SKM-1 treated with dmso at 0.1 percent for 144 hours (cell line): ENCODE measurements at regions not wholly inside any gene's neighbourhood (a gene's known extent, or its start where the extent isn't known, plus 50 kb on each side); places are given as distances from the start of the nearest gene placed in this dataset.

ENCODE experiments used
- DNase-seq: peaks from one replicate; lab custom pipeline; 2025; ENCODE audit not compliant: unreplicated experiment; lab: John Stamatoyannopoulos, UW

DNA sequence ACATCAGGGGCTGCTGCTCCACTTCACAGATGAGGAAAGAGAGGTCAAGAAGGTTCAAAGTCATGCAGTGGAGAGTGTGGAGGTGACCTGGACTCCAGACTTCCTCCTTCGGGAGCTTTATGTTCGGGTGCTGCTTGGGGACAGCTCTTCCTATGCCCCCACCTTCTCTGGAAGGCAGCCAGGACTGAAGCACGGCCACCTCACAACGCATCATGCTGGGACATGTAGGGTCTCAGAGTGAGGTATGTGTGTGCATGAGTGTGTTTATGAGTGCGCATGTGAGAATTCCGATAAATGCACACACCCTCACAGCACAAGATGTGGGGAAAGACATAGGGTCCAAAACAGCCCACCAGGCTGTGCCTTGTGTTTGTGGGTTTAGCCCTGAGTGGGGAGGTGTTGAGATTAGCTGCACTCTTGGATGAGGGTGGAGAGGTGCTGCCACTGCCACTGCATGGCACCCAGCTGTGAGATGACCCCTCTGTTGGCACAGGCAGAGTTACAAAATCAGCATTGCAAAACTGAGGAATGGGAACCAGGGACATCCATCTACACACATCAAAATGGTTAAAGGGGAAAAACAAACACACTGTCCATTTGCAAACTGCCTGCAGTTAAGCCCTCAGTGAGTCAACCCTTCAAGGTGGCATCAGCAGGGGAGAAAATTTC, 367.4 kb downstream of the SEC14L1 start:
- no peak for DNase-seq

DNA sequence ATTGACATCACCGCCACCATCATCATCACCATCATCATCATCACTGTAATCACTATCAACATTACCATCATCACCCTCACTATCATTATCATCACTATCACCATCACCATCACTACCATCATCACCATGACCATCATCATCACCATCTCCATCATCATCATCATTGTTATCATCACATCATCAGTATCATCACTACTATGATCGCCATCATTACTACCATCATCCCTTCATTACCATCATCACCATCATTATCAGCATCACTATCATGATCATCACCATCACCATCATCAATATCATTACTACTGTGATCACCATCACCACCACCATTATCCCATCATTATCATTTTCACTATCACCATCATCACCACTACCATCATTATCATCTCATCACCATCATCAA, 368.3 kb downstream of the SEC14L1 start:
- no peak for DNase-seq

DNA sequence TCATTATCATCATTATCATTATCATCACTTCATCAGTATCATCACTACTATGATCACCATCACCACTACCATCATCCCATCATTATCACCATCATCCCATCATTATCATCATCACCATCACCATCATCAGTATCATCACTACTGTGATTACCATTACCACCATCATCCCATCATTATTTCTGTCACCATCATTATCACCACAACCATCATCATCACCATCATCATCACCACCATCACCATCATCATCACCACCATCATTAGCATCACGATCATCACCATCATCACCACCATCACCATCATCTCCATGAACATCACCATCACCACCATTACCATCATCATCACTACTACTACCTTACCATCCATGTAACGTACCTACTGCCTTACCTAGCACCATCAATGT, 368.8 kb downstream of the SEC14L1 start:
- no peak for DNase-seq

DNA sequence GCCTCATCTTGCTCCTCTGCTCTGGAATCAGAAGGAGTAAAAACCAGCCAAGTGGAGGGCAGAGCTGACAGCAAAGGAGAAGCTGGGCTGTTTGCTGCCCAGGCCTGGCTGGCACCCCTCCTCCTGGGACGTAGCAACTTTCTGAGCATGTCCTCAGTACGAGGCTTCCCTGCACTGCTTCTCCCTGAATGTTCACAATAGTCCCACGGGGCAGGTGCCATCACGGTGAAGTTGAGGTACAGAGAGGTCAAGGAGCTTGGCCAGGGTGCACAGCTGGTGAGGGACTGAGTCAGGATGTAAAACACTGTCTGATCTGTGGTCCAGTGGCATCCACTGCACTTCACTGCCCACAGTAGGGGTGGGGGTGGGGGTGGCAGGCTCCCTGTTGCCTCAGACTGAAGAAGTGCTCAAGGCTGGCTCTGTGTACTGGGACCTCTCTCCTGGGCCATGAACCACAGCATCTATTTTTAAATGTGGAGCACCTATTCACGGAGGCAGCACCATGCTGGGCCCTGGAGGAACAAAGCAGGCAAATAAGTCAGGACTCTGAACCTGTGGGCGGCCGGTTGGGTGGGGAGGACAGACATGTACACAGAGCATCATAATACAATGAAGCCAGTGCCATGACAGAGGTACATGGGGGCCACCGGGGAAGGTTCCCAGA, 369.5 kb downstream of the SEC14L1 start:
- DNase-seq: no peak

DNA sequence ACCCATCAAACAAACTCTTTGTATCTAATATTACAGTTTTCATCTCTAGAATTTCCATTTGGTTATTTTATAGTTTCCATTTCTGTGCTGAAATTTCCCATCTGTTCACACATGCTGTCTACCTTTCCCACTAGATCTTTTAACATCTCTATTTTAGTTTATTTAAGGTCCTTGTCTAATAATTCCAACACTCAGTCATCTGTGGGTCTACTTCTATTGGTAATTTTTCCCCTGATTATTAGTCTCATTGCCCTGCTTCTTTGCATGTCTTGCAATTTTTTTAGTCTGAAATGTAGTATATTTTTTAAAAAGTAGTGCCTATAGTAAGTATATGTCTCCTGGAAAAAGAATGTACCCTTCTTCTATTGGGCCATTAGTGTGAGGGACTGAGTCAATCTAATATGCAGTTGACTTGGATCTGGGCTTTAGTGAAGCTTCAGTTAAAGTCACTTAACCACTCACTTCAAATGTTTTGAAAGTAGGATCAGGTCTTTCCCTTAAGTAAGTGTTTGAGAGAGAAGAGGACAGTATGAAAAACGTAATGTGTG, 370.8 kb downstream of the SEC14L1 start:
- DNase-seq: no peak

DNA sequence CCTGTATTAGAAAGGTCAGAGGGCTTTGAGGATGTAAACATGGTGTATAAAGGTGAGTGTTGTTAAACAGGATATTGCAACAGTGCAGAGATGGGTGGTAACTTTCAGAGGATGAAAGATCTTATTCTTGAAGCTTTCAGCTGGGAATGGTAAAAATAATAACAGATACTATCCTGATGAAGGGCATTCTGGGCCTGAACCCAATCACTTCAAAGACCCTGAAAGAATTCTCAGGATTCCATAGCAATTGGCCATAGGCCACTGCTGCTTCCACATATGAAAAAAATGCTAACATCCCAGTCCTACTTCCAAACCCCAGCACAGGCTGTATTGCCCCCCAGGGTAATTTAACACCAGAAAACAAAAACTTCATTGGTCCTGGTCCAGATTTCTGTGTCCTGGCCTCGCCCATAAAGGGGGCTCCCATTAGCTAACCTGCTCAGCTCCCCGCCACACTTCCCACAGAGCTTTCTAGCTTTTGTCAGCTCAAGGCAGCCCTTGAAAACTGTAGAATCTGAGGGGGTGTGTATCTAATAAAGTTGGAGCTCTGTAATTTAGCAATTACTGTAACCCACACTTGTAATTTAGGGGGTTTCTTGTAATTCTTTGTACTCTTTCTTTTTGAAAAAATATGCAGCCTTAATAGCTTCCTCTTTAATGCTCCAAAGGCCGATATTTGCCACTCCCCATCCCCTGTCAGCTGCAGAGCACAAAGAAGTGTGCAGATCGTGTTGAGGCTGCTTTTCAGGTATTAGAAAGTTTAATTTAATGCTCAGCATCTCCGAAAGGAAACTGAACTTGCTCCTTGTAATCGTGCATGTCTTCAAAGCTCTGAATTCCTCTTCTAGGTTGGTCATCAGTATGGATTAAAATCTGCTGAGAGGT, 371.5 kb downstream of the SEC14L1 start:
- no peak for DNase-seq

DNA sequence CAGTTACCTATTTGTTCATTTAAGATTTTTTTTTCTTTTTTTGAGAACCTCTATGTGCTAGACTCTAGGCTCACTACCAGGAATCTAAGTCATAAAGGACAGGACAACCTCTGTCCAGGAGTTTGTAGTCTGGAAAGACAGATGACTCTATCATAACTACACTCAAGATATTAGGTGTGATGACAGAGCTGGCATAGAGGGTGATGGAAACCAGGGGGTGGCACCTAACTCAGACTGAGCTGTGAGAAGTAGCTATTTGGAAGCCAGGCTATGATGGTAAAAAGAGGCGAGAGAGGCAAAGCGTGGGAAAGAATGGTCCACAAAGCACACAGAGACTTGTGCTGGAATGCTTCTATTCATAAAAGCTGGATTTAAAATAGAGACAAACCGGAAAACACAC, 372.3 kb downstream of the SEC14L1 start:
- DNase-seq: no peak

DNA sequence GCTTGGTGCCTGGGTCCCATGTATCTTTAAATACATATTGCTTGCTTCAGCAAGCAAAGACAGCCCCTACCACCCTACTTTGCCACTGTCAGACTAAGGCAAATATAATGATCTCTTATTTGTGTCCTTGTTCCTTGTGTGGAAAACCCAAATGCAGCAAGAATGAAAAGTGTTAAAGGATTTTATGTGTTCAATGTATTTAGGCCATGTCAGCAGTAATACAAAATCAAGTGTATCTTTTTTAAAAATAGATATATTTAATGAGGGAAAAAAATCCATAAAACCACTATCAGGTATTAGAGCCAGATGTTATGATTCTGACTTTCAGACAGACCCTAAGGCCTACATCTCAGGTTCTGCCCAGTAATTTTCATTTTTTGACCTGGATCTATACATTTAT, 374.5 kb downstream of the SEC14L1 start:
- DNase-seq: no peak

DNA sequence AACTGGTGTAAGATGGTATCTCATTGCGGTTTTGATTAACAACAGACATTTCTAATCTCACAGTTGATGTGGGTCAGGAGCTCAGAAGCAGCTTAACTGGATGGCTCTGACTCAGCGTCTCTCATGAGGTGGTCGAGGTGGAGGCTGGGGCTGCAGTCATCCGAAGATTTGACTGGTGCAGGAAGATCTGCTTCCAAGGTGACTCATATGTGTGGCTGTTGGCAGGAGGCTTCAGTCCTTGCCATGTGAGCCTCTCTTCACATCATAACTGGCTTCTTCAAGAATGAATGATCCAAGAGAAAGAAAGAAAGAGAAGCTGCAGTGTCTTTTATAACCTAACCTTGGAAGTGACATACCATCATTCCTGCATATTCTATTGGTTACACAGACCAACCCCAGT, 376.1 kb downstream of the SEC14L1 start:
- no peak for DNase-seq

DNA sequence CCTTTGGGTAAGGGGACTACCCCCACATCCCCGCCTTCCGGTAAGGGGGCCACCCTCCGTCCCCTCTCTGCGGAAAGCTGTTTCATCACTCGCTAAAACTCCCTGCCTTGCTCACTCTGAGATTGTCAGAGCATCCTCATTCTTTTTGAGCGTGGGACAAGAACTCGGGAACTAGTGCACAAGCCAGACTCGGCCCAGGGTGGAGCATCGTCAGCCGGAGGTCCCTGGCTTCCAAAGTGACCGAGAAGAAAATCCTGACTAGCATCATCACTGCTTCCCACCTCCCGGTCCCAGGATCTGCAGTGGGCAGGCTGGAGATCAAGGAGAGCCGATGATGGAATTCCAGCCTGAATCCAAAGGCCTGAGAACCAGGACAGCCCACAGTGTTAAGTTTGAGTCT, 380.3 kb downstream of the SEC14L1 start:
- no peak for DNase-seq

DNA sequence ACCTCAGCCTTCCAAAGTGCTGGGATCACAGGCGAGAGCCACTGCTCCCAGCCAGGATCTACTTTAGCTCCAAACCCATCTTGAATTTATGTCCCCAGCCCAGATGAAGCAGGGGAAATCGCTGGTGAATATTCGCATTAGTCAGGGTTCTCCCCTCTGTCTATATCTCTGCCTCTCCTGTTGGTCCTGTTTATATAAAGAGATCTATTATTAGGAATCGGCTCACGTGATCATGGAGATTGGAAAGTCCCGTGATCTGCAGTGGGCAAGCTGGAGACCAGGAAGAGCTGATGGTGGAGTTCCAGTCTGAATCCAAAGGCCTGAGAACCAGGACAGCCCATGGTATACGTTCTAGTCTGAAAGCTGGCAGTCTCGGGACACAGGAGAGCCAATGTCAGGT, 382.8 kb downstream of the SEC14L1 start:
- no peak for DNase-seq

DNA sequence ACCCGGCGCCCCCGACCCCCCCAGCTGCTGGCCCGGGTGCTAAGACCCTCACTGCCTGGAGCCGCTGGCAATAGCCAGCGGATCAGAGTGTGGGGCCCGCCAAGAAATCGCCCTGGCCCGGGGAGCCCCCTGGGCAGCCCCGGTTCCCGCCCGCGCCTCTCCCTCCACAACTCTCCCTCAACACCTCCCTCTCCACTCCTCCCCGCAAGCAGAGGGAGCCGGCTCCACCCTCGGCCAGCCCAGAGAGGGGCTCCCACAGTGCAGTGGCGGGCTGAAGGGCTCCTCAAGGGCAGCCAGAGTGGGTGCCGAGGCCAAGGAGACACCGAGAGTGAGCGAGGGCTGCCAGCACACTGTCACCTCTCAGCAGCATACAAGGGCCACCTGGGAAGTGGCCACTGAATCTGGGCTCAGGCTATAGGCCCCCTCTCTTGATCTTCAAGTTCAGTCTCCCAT, 385.5 kb downstream of the SEC14L1 start:
- no peak for DNase-seq

DNA sequence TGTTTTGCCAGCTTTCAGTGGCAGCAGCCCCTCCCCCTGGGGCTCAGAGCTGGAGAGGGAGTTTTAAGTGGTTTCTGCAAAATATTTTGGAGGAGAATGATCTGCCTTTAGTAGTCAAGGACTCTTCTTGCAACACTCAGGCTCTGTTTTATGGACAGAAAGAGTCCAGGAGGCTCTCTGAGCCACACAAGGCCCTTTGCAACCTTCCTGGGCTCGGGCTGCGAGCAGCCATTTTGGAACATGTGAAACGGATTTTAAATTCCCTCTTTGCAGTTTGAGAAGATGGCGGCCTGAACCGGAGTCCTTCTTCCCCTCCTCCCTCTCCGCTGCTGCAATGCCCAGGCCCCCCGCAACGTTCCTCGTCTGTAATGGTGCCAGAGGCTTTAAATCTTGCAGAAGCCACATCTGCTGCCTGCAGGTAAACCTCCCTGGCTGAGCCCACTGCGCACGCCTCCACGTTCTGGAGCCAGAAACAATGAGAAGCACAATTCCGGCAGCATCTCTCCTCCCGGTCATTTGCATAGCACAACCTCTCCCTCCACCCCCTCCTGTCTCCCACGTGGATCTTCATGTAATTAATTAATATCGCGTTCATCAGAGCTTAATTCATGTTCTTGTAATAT, 386.1 kb downstream of the SEC14L1 start:
- no peak for DNase-seq

DNA sequence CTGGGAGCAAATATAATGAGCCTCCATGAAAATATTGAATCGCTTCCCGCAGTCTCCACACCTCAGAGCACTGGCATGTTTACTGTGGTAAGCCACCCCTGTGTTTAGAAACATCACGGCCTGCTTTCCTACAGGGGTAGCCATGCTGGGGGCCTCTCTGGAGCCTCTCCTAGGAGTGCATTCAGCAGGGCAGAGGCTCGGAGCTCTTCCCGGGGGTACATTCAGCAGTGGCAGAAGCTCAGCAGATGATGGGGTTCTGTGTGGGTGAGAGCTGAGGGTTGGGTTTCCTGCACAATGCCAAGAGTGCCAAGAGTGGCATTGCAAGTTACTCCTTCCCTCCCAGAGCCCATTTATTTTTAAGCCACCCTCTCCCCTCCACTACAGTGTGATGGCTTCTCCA, 386.6 kb downstream of the SEC14L1 start:
- no peak for DNase-seq

DNA sequence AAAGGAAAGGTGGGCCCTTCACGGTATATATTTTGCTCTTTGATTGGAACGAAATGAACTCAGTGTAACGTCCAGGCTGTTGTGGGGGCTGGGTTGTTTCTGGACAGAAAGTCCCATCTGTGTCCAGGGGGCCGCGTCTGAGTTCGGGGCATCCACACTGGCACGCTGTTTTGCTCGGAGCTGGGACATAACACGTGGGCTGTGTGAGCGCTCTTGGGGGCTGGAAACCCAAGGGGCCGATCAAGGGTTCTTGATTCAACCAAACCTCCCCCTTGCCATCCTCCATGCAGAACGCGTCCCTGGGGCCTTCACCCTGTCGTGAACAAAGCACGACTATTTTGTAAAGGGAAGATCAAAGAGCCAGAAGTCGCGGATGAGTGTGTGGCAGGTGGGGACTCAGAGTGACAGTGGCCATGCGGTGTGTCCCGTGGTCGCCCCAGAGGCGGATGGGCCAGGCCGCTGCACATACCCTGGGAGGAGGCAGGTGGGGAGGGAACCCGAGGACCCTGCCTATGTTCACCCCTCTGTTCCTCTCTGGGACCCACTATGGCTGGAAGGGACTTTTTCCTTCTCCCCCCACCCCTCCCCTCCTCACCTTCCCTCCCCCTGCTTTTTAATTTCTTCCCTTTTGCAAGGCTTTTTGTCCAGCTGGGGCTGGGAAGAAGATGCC, 387.2 kb downstream of the SEC14L1 start:
- no peak for DNase-seq

DNA sequence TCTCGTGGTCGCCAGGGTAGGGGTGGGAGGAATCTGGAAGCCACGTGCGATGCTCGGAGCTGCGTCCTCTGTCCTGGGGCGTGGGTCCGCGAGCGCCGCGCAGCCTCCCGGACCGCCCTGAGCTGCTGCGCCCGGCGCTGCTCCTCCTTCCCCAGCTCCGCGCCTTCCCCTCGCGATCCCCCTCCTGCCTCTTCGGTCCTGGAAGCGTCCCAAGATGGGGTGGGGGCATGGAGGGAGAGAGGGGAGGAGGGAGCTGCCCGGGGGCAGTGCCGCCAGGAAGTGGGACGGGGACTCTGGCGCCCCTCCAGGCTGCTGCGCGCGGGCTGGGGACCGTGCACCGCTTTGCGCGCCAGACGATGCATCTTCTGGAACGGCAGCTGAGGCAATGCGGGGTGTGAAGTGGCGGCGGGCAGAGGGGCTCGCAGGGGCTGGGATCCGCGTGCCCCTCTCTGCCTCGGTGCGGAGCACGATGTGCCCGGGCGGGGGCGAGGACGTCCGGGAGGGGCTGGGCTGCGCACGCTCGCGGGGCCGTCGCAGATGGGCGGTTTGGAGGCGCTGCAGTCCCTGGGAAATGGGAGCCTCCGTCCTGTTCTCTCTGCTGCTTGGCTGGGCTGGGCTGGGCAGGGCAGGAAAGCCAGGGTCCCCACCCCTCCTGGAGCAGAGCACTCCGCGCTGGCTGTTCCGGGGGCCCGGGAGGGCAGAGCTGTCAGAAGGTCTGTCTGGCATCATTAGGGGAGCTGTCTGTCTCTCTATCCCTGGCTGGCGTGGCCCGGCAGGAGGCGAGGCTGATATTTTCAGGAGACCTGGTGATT, 388.0 kb downstream of the SEC14L1 start:
- DNase-seq: no peak

DNA sequence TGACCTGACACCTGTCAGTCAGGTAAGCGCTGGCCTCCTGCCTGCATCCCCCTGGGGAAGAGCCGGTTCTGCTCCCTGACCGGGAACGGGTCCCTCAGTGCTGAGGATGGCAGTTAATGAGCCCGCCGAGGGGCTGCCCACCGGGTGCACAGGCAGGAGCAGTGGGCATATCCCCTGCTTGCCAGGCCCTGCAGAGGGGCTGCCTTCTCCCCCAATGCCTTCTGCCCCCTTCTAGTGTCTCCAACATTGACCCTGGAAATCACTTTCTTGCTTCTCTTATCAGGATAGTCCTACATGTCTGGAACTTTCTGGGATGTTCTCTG, 388.5 kb downstream of the SEC14L1 start:
- no peak for DNase-seq

DNA sequence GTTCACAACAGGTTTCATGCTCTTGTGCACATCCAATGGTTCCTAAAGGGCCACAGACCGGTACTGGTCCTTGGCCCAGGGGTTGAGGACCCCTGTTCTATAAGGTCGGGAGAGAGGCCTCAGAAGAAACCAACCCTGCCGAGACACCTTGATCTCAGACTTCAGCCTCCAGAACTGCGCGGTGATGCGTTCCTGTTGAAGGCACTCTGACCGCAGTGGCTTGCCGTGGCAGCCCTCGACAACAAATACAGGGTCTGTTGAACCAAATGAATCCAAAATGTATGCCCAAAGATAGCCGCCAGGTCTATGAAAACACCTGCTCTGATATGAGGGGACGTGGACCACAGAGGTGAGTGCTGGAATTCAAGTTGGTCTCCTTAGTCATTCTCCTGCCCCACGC, 389.8 kb downstream of the SEC14L1 start:
- DNase-seq: no peak

DNA sequence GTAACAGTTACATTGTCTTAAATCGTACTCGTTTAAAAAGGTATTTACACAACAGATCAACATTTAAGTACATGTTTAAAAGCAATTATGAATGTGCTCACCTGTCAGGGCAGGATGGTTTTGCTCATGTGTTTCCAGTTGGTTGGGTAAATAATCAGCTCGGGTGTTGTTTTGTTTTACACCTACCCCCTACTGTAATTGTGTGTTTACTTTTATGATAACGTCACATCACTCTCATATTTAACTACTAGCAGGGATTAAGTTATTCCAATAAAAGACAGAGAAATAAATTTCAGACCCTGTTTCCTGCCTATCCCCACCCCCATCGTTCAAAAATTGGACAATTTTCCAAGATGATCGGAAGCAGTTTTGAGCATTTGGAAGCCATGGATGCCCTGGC, 390.2 kb downstream of the SEC14L1 start:
- no peak for DNase-seq

DNA sequence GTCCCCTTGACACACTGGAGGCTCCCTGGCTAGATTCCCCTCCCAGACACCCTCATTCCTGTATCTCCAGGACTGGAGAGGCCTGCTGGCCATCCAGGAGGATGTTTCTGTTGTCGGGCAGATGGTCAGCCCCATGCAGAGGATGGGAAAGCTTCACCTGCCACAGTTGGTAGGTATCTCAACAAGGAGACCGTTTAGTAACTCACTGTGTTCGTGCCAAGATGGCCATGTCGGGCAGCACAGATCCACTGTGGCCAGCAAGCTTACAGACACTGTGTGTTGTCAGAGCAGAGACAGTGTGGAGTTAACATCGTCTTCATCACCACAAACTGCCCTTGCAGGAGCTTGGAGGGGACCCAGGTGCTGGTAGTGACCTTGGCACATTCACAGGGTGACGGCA, 390.9 kb downstream of the SEC14L1 start:
- DNase-seq: no peak
